OCI-M1 (cell line): ENCODE measurements at regions not wholly inside any gene's neighbourhood (a gene's known extent, or its start where the extent isn't known, plus 50 kb on each side); places are given as distances from the start of the nearest gene placed in this dataset.
"Not testable (repeated sequence)": the region's sequence is repeated elsewhere in the genome, so short reads cannot be mapped to it uniquely, and the experiment has no call there.

Experiments used
- DNase-seq: peaks from one replicate; lab custom pipeline; 2025; lab: John Stamatoyannopoulos, UW

DNA sequence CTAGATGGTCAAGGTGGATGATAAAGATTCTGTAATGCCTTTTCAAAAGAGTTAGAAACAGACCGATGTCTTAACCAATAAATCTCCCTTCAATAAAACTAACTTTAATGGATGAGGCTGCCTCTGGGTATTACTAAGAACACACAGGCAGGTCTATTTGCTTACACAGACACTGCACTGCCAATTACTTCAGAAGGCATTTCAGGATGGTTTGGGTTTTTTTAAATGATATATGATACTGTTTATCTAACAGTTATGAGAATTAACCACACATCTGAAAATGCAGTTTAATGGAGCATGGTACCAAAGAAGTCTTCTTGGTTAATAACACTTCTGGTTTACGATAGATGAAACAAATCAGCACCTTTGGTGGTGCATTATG is 367.9 kb upstream of the GRAMD2B start:
- DNase-seq: no peak

DNA sequence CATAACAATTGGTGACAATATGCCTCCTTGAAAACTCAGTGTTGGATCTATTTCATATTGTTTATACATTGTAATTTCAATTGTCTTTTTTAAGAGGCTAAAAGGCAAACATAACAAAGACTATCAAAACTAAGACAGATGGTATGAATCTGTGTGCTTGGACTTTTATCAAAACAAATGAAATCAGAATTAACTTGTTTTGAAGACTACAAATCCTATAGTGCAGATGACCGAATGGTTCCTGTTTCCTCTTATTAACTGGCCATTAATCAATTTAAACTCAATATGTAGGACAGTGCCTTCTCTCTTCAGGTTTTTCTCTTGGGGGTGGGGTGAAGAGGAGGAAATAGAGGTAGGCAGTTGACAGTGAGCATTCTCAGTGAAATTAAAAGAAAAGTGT is 366.9 kb upstream of the GRAMD2B start:
- DNase-seq: no peak

DNA sequence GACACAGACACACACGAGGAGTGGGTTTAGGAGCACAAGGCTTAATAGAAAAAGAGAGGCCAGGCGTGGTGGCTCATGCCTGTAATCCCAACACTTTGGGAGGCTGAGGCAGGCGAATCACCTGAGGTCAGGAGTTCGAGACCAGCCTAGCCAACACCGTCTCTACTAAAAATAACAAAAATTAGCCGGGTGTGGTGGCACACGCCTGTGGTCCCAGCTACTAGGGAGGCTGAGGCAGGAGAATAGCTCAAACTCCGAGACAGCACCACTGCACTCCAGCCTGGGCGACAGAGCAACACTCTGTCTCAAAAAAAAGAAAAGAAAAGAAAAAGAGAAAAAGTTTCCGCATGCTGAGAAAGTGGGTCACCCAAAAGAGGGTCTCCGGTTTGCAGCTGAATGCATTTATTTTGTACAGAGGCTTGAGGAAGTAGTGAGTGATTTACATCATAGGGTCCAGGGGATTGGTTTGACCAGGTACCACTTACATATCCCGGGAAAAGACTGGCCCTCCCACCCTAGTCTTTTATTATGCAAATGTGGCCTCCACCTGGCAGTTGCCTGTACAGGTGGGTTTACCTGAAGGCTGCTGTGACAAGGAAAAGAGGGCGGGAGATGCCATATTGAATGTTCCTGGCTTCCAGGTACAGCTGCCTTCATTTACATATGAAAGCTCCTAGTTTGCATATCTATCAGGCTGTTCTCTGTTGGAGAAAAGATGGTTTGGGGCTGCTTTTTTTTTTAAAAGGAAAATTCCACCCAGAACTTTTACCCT is 366.2 kb upstream of the GRAMD2B start:
- no peak for DNase-seq

DNA sequence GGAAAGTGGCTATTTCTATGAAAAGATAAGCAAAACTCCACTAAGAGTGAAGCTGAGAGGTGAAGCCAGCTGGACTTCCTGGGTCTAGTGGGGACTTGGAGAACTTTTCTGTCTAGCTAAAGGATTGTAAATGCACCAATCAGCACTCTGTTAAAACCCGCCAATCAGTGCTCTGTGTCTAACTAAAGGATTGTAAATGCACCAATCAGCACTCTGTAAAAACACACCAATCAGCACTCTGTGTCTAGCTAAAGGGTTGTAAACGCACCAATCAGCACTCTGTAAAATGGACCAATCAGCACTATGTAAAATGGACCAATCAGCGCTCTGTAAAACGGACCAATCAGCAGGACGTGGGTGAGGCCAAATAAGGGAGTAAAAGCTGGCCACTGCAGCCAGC is 364.8 kb upstream of the GRAMD2B start:
- not testable (repeated sequence) for DNase-seq

DNA sequence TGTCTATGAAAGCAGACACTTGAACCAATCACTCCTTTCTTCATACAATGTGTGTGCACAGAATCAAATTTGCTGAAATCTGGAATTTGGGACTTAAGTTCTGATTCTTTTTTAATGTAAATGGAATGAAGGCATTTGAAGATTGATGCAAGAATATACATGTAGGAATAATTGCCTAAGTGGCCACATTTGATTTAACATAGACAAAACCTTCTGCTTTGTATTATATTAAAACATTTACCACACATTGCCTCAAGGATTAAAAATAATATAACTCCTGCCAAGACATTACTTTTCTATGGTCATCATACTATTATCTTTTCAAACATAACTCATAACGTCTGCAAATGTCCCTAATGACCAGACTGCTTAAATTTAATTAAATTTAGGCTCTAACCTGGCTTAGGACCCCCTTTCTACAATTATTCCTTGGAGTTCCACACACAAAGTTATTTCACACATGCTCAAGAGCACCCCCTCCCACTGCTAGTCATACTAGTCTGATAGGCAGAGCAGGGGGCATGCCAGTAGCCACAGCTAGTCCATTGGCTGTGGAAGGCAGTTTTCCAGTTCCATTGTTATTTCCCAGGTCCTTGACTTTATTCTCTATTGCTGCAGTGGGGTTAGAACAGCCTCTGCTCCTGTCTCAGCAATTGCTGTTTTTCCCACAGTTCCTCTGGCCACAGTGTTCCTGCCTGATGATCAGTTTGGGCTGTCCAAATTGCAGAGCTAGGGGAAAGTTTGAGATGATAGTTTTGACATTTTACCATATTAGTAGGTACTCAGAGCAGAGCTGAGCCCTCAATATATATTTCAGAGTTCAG is 360.6 kb upstream of the GRAMD2B start:
- DNase-seq: no peak

DNA sequence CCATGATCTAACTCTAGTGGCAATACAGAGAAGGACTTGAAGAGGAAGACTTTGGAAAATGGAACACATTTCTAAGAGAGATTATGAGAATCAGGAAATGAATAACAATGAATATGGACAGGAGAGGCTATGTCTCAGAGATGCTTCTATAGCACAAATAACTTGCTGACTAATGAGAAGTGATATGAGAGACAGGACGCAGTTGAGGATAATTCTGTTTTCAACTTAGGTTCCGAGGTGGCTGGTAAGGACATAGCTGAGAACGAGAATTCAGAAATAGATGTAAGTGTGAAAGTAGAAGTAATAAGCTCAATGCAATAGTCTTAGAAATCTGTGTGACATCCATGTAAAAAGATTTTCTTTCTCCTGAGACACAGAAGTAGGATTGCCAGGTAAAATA is 358.1 kb upstream of the GRAMD2B start:
- DNase-seq: no peak

DNA sequence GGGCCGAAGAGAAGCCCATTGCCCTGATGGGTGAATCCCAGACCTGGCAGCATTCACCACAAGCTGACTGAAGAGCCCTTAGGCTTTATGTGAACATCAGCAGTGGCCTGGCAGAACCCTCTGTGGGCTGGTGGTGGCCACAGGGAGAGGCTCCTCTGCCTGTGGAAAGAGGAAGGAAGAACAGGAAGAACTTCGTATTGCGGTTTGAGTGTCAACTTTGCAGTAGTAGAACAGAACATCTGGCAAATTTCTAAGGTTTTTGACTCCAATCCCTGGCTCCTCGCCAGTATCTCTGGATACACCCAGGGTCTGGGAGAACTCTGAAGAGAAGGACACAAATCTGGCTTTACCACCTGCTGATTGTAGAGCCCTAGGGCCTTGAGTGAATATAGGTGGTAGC is 356.4 kb upstream of the GRAMD2B start:
- peak; percentile 57 for DNase-seq

DNA sequence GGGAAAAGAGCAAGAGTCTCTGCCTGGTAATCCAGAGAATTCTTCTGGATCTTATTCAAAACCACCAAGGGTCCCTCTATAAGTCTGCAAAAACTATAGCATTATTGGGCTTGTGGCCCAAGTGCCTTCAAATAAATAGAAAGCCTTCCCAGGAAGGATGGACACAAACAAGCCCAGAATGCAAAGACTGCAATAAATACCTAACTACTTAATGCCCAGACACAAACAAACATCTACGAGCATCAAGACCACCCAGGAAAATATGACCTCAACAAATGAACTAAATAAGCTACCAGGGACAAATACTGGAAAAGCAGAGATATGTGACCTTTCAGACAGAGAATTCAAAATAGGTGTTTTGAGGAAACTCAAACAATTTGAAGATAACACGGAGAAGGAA is 355.8 kb upstream of the GRAMD2B start:
- no peak for DNase-seq

DNA sequence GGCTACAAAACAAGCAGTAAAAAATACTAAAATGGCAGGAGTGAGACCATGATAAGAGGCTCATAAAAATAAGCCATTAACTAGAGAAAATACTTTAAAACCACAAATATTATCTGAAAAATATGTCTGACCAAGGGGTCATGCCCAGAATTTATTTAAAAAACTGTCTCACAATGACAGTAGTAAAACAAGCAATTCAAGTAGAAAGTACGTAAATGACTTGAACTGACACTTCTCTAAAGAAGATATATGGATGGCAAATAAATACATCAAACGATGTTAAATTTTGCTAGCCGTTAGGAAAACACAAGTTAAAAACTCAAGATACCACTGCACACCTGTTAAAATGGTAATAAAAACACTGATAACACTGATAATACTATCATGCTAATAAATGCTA is 353.9 kb upstream of the GRAMD2B start:
- no peak for DNase-seq

DNA sequence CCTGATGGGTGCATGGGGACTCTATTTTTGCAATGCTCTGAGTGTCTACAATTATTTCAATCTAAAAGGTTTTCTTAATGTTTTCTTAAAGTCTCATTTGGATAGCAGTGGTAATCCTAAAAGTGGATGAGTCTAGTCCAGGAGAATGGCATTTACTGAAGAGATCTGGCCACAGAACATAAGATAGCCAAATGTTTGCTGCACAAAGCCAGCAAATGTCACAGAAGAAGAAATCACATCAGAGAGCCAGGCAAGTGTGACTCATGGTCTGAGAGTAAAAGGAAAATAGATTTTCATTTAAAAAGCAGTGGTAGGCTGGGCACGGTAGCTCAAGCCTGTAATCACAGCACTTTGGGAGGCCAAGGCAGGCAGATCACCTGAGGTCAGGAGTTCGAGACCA is 352.7 kb upstream of the GRAMD2B start:
- DNase-seq: no peak

DNA sequence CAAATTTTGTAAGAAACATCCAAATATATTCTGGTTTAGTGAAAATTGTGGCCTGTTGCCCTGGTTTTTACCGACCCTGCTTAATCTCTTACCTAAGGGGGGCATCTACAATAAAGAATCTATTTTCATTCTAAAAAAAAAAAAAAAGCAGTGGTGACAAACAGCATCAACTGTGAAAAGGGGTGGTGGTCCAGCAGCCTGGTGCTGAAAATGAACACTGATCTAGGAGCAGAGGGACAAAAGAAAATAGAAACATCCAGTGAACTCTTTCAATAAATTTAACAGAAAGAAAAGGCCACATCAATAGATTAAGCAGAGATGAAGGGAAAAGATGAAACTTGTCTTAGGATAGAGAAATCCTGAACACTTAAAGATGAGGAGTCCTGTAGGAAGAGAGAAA is 348.7 kb upstream of the GRAMD2B start:
- no peak for DNase-seq

DNA sequence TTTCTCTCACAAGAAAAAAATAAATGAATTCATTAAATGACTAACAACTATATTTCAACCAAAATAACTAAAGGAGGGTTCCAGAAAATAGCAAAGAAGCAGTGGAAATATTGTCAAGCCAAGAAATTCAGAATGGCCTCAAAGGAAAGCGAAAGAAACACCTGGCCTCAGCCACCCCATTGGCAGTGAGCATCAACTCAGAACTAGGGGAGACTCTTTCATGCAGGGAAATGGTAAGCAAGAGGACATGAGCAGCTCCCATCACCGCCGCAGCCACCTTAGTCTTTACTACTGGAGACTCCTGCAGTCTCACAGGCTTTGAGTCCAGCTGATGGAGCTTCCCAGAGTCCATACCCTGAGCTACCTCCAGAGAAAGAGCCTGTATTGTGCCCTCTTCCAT is 343.9 kb upstream of the GRAMD2B start:
- DNase-seq: no peak

DNA sequence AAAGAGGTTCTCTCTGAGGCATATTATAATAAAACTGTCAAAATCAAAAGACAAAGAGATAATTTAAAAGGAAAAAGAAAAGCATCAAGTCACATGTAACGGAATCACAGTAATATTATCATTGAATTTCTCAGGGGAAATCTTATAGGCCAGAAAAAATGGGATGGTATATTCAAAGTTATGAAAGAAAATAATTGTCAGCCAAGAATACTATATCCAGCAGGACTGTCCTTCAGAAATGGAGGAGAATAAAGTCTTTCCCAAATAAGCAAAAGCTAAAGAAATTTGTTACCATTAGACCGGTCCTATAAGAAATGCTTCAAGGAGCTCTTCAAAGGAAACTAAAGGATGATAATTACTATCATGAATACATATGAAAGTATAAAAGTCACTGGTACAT is 342.0 kb upstream of the GRAMD2B start:
- no peak for DNase-seq

DNA sequence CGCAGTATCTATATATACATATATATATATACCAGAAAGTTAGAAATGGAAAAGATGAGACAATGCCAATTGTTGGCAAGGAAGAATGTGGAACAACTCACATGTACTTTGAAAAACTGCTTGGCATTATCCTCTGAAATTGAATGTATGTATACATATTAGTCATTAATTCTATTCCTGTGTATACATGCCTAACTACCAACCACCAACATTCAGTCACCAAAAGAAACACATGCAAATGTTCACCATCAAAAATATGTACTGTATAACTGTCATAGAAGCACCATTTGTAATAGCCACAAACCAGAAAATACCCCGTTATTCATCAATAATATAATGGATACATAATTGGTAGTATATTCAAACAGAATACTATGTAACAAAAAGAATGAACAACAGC is 330.2 kb upstream of the GRAMD2B start:
- DNase-seq: no peak

DNA sequence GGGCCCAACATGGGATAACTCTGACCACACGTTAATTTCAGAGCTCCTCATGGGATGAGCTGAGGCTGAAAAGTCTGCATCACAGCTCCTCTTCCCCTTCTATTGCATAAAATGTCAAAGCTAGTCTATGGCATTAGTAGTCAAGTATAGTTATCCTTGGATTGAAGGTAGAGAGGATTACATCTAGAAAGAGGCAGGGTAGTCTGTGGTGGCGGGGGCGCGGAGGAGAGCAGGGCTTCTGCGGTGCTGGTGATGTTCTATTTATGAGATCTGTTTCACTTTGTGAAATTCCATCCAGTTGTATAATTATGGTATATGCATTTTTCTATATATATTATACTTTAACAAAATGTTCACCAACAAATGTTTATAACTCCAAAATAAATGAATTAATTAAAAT is 329.5 kb upstream of the GRAMD2B start:
- DNase-seq: no peak

DNA sequence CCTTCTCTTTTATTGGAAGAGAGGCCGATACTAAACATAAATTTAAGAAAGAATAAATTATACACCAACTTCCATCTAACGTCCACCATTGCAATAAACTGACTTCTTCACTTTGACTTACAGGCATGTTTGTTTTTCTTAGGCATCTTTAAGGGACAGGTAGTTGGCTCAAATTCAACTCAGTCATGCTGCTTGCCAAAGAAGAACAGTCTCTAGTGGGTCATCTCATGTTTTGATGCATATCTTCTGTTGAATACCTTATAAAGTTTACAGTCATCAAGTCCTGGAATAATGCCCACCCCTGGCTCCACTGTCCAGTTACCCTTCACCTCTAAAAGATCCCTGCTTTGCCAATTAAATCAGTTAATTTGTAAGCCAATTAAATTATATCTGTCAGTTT is 328.2 kb upstream of the GRAMD2B start:
- DNase-seq: no peak

DNA sequence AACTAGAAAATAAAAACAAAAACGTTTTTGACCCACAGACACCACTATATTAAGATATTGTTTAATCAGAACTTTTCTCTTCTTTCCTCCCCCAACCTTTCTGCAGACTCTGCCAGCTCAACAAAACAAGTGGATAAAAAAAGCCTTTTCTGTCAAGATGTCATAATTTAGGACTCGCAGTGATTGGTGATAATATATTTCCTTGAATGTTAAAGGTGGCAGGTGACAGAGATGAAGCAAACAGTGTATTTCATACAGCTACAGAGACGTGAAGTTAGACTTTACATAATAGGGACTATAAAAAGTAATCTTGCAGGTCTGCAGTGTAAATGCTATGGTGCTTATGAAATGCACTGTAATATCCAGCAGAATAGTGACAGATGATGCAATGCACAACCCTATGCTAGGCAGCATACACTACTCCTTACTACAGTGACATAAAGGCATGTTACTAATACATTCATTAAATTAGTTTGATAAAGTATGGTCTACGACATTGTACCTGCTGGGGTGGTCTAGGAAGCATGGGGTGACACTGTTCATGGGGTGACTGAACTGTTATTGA is 326.7 kb upstream of the GRAMD2B start:
- DNase-seq: no peak

DNA sequence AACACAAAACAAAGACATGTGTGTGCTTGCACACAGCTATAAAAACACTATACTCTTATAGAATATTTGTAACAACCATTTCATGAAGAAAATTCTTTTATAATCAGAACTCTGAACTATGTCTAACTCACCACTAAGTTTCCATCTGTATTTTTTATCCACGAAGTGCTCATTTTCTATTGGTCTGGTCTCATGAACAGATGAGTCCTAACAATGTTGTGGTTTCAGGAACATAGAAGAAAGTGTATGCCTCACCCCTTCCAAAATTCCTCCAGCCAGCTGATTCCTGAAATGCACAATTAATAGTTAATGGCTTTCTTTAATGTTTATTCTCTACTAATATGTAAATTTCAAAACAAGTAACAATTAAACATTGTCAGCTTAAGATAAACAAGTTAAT is 325.3 kb upstream of the GRAMD2B start:
- no peak for DNase-seq

DNA sequence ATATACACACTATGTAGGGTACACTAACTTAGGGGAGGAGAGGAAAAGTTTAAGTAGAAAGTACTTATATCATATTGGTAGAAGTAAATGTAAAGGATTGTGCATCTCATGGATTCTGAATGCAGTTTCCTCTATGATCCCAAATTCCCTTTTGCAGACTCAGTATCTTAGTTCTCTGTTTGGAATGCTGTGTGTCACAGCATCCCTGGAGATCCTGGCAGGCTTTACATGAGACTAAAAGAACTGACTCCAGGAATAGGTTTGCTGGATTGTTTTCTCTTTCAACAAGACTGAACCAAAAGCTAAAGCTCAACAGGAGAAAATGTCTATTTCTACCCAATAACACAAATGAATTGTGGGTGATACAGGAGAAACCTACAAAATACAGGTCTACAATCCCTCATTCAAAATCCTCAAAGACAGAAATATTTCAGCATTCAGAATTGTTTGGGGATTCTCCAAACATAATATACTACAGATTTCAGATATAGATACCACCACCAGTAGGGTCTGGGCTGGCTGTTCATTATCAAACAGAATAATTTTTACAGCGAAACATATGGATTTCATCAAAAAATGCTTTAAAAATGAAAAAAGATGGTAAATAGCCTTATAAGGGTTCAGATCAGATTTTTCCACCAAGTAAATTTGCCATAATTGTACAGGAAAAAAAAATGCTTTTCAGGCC is 324.7 kb upstream of the GRAMD2B start:
- DNase-seq: no peak

DNA sequence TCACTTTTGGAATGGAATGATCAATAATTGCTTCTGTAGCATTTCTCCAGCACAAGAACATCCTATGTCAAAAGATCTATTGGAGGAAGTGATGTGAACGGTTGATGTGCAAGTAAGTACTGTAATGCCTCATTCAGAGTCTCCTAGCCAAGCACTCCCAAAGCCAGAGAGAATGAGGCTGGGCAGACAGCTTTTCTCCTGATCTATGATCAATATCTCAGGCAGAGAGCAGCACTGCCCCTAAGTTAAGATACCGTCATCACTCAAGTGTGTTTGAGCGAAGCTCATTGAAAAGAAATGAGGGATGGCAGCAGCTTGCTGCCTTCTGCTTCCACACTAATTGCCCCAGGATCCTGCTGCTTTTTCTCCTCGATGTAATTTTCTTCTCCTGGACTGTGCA is 324.1 kb upstream of the GRAMD2B start:
- DNase-seq: no peak

DNA sequence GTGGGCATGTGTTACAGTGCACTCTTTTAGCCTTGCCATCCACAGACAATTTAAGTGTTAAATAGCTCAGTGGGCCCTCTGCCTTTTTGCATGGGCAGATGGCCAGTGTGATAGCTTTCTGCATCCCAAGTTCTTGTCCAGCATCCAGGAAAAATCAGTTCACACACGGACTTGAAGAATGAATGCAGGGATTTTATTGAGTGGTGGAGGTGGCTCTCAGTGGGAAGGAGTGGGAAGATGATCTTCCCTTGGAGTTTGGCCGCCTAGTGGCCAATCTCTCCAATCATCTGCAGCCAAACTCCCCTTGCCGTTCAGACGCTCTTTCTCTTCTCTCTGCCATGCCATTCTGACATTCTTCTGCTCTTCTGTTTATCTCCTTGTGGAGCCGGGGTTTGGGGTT is 322.4 kb upstream of the GRAMD2B start:
- no peak for DNase-seq

DNA sequence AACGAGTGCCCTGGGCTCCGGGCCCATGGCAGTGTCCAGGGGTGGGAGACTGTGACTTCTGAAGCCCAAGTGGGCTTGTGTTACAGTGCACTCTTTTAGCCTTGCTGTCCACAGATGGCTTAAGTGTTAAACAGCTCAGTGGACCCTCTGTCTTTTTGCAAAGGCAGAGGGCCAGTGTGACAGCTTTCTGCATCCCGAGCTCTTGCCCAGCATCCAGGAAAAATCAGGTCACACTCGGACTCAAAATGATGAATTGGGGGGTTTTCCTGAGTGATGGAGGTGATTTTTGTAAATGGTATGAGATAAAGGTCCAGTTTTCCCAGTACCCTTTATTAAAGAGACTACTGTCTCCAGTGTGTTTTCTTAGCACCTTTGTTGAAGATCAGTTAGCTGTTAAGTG is 321.3 kb upstream of the GRAMD2B start:
- no peak for DNase-seq

DNA sequence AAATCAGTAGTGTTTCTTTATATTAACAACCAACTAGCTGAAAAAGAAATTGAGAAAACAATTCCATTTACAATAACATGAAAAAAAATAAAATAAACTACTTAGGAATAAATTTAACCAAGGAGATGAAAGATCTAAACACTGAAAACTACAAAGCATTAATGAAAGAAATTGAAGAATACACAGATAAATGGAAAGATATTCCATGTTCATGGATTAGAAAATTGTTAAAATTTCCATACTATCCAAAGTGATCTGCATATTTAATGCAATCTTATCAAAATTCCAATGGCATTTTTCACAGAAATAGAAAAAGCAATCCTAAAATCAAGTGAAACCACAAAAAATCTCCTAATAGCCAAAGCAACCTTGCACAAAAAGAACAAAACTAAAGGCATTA is 320.2 kb upstream of the GRAMD2B start:
- DNase-seq: no peak
